HG03159 (cell line): ENCODE measurements at regions not wholly inside any gene's neighbourhood (a gene's known extent, or its start where the extent isn't known, plus 50 kb on each side); places are given as distances from the start of the nearest gene placed in this dataset.

Experiments used
- ATAC-seq: cut with Tn5 transposase; IDR thresholded peaks from one replicate; pipeline ENCODE4 v1.9.1; 2021; ENCODE audit warnings: mild to moderate bottlenecking, moderate library complexity; ENCODE audit not compliant: unreplicated experiment

DNA sequence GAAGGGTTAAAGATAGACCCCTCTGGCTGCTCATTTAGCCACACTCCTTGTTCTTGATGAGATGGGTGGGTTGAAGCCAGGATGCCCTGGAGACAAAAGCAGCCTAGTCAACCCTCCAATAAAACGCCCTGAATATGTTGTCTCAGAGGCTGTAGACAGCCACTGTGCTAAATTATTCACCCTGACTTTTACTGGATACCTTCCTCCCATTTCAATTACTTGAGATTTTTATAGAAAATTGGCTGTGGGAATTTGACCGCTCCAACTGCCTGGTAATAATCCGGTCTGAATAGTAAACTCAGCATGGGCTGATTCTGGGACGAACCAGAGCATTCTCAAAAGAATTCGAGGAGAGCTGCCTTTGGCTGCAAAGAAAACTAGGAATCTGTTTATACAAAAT, 104.2 kb downstream of the SNX18 start:
- no peak for ATAC-seq

DNA sequence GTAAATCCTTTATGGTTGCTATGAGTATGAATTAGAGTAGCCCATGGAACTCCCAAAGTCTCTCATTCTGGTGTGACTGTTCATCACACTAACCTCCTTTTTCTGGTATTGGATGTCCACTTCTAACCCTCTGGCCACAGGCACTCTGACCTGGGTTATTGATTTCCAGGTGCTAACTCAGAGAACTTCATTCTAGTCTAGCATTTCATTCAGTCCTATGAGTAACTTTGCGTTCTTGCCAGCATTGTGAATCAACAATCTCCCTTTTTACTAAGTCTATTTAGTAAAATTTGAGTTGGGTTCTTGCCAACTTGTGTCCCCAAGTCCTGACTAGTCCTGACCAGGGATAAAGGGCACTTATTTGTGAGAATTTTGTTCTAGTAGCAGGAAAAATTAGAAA, 103.5 kb downstream of the SNX18 start:
- no peak for ATAC-seq

DNA sequence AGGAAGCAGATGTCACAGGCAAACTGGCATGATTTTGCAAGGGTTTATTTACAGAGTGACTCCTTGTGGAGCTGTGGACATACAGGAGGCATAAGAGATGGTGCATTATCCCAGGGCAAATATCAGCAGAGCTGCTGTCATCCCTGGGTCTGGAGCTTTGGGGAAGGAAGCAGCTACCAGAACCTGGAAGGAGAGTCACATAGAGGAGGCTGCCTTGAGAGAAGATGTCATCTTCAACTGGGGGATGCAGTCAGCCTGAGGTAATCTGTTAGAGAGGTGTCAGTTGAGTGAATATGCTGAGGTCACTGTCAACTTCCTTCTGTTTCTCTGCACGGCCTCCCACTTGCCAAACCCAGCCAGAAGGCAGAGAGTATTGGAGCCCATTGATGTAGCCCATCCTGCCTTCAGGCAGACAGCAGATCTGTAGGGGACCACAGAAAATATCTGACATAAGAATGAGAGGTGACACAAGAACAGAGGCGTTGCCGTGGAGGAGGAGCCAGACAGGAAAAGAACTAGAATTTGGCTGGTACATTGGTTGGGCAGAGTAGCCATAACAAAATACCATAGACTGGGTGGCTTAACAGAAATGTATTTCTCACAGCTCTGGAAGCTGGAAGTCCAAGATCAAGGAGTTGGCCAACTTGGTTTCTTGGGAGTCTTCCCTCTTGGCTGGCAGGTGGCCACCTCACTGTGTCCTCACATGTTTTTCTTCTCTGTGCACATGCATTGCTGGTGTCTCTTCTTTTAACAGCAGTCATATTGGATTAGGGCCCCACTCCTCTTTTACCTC, 102.8 kb downstream of the SNX18 start:
- no peak for ATAC-seq

DNA sequence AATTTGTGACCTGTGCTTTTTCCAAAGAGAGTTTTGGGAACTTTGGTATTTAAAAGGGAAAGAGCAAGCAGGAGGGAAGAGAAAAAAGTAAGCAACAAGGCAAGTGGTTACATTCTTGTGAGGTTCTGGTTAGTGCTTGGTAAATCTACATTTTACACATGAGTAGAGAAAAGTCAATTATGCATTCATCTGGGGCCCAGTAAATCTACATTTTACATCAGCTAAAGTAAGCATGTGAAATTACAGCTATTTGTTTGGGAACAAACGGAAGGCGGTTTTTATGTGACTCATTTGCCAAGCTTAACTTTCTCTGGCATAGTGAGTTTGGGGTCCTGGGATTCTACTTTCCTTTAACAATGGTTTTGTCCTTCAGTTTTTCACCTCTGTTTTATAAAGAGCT, 102.2 kb downstream of the SNX18 start:
- ATAC-seq = no peak

DNA sequence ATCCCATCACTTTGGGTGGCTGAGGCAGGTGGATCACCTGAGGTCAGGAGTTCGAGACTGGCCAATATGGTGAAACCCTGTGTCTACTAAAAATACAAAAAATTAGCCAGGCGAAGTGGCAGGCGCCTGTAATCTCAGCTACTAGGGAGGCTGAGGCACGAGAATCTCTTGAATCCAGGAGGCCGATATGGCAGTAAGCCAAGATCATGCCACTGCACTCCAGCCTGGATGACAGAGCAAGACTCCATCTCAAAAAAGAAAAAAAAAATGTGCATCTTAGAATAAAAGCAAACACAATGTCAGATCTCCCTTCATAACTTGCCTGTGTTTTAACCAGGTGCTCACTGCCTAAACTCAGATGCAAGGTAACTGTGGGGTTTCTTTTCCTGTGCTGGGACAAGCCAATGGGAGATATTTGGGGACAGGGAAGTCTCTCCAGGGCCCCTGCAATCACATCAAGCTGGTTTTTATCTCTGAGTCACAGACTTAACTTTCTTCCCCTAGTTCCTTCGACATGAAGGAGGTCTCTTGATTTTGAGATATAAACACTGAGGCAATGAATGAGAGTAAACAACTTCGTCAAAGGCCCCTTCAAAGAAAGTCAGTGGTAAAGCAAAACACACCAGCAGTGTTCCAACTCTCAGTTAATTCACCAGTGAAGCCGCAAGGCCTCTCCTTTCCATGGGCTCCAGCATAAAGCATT, 99.1 kb downstream of the SNX18 start:
- ATAC-seq = no peak

DNA sequence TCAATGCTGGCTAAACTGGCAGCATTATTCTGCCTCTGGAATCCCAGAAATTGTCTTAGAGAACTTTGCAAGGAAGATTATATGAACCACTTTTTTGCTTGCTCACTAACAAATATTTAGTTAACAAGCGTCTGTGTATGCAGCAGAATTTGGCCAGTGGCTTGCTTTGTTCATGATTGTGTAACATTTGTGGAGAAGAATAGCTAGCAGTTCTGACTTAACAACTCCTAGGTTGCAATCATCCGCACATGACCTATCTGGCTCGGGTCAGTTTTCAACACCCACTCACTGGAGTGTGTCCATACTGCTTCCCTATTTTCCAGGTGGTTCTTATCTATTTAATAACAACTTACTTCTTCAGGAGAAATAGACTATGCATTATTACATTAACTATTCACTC, 98.5 kb downstream of the SNX18 start:
- ATAC-seq = no peak

DNA sequence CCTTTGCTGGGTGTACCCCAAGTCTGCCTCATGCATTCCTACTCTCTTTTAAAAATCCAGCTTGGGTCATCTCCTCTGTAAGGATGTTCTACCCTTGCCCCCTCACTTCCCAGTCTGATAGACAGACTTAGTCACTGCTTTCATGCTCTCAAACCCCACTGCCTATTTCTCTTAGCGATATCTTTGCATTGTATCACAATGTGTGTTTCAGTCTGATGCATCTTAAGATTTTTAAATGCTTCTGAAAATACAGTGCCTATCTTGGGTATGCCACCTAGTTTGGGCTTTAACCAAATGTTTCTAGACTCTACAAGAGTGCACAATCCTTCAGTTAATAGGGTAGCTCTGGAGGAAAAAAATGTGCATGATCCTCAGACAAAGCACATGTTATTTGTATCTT, 97.8 kb downstream of the SNX18 start:
- no peak for ATAC-seq

DNA sequence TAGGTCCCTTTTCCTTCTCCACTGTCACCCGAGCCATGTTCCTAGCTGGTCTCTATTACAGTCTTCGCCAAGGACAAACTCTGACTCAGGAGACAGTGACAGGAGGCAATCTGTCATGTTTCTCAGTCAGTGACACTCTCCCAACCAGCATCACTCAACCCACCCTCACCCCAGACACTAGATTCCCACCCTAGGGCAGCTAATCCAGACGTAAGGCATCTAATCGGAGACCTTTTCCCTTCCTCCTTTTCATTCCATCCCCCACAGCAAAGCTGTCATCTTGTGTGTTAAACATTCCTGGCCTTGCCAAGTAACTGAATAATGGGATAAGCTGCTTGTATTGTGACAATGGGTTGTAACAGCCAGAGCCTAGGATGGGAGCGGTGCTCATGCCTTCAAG, 95.2 kb downstream of the SNX18 start:
- no peak for ATAC-seq

DNA sequence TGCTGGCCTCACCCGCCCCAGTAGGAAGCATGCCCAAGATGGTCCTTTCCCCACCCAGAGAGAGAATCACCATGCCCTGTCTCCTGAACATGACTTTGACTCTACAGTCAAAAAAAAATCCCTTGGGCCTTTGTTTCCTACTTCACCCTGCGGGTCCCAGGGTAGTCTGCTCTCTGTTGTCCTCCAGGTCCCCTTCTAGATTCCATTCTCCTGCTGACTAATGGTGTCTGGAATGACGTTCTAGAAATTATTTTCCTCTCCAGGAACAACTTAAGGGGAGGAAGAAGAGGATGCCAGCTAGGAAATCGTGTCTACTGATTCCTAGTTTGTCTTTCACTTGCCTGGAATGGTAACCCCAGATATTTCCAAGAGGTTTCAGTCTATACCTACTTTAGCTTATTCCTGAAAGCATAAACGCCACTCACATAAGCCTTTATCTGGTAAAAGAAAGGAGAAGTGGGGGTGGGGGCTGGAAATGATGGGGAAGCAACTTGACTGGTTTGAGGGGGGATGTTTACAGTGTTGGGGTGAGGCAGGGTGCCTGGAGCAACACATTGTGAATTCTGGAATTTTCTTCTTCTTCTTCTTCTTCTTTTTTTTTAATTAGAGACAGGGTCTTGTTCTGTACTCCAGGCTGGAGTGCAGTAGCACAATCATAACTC, 93.9 kb downstream of the SNX18 start:
- no peak for ATAC-seq

DNA sequence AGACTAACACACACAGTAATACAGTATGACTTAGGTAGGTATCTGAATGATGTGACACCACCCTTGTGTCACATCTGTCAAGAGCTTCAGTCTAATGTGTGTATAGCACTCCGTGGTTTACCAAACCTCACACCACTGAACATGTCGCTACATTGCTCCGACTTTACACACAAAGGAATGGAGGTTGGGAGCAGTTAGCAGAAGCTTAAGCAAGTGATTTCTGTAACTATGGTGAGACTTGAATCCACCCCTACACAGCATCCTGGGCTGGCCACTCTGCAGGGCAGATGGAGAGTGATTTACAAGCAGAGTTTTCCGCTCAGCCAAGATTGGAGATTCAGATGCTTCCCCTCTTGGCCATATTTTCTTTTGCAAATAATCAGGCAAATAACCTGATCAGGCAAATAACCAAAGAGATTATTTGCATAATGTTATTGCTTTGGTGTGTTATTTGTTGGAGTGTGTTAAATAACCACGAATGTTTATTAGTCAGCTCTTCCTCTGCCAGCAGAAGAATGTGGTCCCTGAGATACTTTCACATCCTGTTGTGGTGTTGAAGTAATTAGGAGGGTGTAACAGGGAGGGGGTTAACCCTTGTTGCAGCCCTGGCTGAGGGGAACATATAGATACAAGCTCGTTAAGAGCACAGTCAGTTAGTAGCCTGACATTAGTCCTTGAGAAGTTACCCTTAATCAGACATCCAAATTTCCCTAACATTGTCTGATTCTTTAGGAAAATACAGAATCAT, 92.8 kb downstream of the SNX18 start:
- ATAC-seq = peak; percentile 98

DNA sequence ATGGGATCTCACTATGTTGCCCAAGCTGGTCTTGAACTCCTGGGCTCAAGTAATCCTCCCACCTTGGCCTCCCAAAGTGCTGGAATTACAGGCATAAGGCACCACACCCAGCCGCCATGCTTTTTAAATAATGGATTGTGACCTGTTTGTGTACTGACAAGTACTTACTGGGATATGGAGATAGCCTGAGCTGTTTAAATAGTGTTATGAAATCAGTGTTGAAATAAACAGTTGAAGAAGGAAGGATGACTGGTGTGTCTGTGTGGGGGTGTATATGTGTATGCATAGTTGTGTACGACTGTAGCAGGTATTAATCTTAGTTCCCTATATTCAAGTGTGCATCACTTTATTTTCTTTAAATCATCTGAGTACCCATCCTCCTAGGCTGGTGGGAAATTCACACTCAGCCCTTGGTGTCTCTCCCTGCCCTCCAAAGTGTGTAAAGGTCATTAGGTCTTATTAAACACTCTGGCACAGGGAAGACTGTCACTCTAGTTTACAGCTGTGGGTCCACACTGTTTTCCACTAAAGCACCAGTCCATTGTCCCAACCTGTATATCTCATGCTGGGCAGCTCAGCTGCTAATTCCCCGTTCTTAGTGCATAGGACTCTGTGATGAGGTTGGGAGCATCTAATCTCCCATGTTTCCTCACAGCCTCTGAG, 91.0 kb downstream of the SNX18 start:
- no peak for ATAC-seq

DNA sequence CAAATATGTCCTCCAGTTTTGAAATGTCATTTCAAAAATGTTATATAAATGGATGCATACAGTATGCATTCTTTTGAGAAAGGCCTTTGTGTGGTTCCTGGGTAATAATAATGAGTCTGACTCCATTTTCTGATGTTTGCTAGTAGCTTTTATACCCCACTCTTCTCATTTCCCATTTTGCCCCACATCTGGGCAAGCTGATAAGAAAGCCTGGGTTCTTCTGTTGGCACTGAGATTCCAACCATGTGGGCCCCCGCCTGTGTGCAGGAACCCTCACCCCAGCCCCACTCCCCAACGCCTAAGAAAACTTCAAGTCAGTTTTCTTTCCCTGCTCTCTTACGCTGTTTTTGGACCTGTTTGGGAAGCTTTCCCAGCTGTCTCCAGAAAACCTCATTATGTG, 89.4 kb downstream of the SNX18 start:
- no peak for ATAC-seq

DNA sequence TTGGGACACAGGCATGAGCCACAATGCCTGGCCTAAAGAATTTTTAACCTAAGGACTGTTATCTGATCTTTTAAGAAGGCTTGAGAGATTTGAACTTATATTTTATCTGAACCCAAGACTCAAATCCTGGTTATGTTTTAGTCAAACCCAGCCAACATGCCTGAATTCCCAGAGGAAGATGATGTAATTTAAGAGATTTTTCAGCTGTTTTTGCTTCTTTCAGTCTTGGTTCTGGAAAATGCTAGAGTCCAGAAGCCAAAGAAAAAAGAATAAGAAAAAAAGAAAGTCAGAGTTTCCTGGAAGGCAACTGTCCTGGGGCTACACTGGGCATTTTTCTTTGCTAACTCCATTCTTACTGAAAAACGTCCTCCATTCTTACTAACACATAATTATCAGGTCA, 85.8 kb downstream of the SNX18 start:
- ATAC-seq = no peak

DNA sequence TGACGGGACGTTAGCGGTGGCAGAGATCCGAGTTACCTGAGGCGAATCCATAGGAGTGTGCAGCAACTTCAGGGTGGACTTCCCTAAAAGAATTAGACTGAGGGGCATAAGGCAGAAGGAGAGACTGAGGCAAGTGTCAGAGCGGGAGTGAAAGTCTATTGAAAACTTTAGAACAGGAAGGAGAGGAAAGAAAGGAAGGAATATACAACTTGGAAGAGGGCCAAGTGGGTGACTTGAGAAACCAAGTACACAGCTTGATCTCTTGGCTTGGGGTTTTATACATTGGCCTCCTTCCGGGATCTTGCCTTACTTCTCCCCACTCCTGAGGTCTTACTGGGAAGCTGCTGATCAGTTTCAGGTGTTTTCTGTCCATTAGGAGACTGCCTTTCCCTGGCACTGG, 84.9 kb downstream of the SNX18 start:
- no peak for ATAC-seq

DNA sequence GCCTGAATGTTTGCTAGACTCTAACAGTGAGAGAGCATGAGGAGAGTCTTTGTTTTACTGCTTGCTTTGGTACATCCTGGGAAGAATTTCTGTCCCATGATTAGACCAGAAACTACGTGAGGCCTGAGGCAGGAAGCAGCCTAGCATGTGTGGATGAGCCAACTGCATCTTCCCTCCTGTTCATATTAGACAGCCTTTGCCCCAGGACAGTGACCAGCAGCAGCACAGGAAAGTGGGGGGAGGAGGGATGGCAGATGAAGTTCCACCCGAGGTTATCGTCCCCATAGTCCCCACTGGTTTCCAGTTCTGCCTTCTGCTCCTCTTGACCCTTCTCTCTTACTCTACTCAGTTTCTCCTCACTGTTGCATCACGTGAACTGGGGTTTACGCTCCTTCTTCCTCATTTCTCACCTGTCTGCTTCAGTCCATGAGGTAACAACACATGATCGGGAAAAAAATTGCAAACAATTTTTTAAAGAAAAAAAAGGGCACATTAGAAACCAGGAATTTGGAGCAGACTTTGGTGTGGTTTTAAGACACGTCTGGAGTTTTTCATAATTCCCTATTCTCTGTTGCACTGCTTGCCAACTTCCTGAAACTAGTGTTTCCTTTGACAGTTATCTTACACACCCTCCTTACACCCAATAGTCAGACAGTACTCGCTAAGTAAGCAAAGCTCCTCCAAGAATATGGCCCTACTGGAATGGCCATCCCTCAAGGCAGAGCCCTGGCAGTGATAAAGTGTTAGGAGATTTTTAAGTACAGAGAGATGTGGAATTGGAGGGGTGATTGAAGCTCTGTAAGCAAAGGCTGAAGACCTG, 84.1 kb downstream of the SNX18 start:
- no peak for ATAC-seq
